Fibroblast of skin of left quadriceps (primary cell): ENCODE measurements at regions not wholly inside any gene's neighbourhood (a gene's known extent, or its start where the extent isn't known, plus 50 kb on each side); places are given as distances from the start of the nearest gene placed in this dataset.
"Not testable (repeated sequence)": the region's sequence is repeated elsewhere in the genome, so short reads cannot be mapped to it uniquely, and the experiment has no call there.

ENCODE experiments used
- DNase-seq, 2 experiments: peaks; one replicate each; pipeline ENCODE4 v3.0.0-alpha.2; 2013; ENCODE audit warnings: low read depth in 2 of 2

DNA sequence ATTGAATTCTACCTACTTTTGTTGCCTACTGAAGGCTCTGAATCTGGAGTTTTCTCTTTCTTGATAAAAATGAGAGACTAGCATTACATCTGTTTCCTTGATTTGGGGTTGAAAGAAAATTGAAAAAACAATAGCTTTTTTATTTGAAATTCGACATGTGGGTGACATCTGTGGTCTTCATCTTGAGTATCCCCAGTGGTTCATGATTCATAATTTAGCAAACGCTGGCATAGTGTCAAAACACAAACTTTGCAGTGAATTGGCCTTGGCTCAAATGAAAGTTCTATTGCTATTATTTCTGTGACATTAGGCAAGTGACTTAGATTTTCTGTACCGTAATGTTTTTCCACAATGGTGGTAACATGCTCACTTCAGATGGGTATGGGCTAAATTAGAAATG is 747.6 kb downstream of the PCDH7 start:
- DNase-seq, result no peak

DNA sequence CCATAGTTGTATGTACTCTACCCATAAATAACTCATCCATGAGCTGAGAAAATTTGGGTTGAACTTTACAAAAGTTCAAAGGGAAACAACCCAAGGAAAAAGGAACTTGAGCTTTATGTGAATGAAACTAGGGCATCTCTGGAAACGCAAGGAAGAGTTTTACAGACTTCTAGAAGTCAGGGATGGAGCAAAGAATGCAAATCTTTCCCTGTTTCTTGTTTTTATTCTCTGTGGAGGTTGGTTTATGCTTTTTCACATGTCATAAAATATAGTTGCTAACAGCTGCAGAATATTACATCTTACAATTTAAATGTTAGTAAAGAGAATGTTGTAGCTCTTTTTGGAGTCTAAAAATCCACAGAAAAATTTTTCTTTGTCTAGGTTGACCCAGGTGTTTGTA is 754.1 kb downstream of the PCDH7 start:
- no peak for DNase-seq

DNA sequence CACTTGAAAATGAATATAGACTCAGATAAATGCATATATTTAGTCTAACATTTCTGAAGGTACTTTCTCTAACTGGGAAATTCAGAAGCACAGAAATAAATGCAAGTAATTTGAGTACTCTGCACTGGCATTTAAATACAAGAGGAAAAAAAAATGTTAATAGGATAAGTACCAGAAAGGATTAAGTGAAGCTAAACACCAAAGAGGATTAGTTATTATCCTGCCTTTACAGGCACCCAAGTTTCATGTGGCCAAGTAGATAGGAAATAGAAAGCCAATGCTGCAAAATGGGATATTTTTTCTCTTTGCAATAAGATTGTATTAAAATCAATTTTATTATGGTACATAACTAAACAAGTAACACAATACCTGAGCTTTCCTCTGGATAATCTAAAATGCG is 762.5 kb downstream of the PCDH7 start:
- DNase-seq, result no peak

DNA sequence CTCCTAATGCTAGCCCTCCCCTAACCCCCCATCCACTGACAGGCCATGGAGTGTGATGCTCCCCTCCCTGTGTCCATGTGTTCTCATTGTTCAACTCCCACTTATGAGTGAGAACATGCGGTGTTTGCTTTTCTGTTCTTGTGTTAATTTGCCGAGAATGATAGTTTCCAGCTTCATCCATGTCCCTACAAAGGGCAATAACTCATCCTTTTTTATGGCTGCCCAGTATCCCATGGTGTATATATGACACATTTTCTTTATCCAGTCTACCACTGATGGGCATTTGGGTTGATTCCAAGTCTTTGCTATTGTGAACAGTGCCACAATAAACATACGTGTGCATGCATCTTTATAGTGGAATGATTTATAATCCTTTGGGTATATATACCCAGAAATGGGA is 779.0 kb downstream of the PCDH7 start:
- DNase-seq, result not testable (repeated sequence)

DNA sequence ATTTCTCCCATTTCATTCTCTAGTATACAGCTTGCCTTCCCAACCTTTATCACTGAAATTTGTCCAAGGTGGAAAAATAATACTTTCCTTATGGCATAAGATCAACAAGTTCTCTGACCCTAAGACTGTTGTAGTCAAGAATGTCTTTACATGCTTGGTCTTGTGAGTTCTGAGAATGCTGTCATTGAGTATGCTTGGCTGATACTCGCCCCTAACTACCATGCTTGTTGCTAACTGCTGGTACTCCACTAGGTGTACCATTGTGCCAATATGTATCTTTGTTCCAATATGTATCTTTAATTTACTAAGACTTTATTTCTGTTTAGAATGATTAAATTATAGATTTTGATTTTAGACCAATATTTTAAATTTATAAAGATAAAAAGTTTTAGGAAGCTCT is 796.4 kb downstream of the PCDH7 start:
- no peak for DNase-seq

DNA sequence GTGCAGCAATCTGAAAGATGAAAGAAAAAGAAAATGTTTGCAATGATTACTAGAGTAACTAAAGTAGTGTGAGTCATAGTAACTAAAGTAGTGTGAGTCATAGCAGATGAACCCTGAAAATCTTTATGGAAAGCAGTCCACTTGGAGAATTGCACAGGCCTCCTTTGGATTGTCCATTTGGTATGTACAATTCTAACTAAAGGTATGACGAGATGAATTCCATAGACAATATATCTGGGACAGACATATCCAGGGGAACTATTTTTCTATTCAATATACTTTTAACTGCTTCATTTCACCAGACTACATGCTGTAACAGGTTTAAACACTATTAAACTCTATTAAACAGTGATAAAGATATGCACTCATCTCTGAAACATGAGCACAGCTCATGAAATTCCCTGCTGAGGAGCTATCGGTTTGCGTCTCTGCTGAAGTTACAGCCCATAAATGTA is 798.7 kb downstream of the PCDH7 start:
- peak; percentile 29 to 34 for DNase-seq

DNA sequence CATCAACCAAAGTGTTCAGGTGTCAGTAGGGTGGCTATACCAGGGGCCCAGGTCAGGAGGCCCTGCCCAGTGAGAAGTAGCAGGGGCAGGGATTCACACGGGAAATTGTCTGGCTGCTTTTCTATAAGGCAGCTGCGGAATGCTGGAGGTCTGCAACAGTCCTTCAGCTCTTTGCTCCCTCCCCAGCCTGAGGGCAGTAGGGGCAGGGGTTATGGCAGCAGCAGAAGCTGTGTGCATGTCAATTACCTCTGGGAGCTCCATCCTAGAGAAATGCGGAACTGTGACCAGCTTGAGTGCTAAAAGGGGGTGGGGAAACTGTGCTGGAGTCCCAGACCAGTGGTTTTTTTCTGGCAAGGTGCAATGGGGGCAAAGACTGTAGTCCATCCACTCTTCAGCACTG is 810.4 kb downstream of the PCDH7 start:
- no peak for DNase-seq

DNA sequence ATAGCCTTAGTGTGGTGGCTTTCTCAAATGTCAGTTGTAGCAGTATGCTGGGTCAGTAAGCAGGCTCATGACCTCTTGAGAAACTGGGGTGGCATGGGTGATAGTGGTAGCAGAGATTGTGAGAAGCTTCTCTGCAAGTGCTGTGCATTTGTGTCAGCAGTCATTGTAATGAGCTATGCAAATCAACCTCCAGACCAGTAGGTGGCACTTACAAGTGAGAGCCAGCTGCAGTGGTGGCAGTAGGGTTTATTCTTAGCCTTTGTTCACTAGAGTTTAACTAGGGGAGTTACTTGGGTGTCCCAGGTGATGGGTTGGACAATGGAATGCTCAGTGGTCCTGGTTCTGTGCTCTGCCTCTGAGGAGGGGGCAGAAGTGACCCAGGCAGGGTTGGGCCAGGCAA is 818.7 kb downstream of the PCDH7 start:
- no peak for DNase-seq

DNA sequence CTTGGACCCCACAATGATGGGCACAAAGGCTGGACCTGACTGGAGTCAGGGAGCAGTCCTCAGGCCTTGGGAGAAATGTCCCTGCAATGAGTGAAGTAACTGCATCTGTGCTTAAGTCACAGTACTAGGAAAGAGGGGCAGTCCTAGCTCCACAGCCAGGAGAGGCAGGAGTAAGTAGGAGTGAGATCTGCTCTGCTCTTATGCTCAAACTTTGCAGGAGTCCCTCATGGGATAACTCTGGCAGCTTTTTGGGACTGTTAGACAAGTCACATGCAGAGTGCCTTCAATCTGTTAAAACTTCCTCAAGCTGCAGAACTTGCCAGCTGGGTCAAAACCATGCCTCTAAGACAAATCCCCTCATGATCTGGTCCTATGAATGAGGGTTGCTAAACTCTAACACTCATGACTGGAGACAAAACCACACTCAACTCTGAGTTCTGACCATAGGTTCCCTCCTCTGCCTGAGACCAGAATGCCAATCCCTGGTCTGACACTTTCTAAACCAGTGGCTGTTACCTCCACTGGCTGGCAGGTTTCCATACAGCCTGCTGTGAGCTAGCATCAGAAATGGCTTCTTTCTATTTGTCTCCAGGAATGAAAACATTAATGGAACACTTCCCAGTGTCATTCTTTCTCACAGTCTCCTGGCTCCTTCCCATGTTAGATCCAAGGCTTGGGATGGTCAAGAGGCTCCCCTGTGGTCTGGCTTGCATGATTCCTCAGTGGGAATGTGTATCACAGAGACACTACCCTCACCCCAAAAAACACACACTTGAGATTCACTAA is 819.3 kb downstream of the PCDH7 start:
- no peak for DNase-seq

DNA sequence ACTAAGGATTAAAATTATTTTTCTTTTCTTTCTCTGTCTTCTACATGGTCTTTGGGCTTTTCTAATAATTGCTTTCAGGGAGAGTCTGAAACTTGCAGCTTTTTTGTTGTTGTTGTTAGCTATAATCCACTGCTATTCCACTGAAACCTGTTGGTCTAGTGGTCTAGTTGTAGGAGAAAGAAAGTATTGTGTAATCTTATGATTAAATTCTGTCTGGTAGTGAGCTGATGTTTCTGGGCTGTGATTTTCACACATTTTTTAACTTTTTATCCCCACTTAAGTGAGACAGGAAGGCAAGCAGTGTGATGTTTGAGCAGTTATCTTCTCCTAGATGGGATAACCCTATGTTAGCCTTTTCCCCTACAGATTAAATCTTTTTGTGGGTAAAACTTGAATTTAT is 825.2 kb downstream of the PCDH7 start:
- no peak for DNase-seq

DNA sequence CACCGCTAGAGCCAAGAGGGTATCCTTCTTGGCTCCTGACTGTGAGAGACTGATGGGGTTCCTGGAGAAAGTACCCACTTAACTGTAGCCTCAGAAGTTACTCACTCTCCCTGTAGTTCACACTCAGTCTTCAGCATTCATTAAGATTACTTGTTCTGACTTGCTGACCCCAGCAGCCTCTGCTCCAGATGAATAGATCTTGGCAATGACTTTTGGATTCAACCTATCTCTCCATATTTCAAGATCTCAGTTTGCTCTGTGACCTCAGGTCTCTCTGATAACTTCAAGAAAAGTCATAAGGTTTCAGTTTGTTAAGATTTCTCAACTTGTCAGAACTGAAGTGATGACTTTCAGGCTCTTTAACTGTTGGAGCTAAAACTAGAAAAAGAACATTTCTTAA is 825.6 kb downstream of the PCDH7 start:
- DNase-seq, result no peak

DNA sequence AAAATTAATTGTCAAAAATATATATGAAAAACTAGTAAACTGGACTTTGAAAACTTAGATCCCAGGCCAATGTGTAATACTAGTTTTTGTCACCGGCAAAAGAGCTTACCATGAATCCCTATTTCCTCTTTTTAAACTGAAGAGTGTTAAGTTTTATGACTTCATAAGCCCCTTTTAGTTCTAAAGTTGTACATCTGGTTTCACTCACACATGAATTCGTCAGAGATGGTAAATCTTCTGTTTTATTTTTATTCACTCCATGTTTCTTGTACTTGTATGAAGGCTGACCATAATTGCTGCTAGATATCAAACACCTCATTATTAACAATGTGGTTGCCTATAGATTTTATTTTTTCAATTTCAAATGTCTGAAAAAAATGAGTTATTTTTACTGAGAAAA is 827.9 kb downstream of the PCDH7 start:
- peak in 1 of 2 experiments; percentile 1 for DNase-seq

DNA sequence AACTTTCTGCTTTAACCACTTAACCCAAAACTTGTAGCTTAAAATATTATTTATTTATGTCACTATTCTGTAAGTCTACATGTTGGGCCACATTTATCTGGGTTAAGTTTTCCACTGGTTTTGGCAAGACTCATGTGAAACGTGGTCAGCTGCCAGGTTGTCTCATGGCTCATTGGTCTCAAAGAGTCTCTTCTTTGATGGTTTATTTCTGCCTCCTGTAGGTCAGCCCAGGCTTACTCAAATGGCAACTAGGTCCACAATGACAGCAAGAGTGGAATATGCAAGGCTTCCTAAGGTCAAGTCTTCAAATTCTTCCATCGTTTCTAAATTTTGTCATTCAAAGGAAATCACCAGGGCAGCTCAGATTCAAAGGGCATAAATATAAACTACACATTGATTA is 828.7 kb downstream of the PCDH7 start:
- DNase-seq, result no peak

DNA sequence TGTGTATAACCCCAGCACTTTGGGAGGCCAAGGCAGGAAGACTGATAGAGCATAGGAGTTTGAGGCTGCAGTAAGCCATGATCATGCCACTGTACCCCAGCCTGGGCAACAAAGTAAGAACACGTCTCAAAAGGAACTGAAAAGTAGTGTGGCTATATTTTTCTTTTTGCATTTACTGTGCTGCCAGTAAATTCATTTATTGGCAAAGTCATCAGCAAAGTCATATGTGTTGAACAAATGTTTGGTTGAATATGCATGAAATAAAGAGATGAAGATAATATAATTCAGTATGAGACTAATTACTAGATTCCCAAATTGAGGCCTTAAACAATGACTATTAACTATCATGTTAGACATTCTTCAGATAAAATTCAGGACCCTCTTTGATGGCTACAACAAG is 829.1 kb downstream of the PCDH7 start:
- no peak for DNase-seq

DNA sequence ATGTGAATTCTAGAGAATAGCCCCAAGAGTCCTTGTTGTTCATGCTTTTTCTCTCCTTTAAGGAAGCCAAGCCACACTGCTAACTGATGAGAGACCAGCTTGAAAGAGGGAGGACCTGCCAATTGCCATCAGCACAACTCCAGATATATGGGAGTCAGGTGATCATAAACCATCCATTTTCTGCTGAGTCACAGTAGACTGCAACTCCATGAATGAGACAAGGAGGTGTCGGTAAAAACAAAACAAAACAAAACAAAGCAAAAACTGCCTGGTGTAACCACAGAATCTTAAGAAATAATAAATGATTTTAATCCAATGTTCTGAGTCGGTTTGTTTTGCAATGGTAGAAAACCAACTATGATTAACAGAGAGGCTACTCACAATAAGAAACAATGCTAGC is 837.3 kb downstream of the PCDH7 start:
- no peak for DNase-seq

DNA sequence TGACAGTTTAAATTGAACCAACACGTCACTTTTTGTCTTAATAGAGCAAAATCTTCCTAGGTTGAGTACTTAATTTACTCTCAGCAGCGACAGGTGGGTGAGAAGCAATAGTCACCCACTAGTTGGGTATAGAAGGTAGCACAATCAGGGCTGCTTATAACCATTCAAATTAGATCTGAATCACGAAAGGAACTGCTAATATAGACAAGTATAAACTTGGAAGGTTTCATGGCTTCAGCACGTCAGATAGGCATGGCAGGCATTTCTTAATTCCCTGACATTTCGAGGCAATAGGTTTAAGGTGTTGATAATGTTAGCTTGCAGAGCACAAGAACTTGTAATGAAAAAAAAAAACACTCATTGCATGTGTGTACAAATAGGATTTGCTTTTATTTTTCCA is 853.4 kb downstream of the PCDH7 start:
- DNase-seq, result no peak

DNA sequence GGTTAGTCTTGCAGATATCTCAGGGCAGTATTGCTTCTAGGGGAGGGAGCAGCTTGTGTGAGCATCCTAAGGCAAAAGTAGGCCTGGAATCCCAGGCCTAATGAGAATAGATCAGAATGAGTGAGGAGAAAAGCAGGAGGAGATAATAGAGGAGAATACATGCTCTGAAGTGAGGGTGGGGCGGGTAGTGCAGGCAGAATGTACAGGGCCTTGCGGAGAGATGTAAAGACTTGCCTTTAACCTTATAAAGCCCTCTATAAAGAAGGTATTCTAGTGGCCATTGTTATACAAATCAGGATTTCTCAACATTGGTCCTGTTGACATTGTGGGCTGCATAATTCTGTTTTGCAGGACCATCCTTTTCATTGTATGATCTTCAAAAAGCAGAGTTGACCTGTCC is 855.3 kb downstream of the PCDH7 start:
- DNase-seq, result no peak

DNA sequence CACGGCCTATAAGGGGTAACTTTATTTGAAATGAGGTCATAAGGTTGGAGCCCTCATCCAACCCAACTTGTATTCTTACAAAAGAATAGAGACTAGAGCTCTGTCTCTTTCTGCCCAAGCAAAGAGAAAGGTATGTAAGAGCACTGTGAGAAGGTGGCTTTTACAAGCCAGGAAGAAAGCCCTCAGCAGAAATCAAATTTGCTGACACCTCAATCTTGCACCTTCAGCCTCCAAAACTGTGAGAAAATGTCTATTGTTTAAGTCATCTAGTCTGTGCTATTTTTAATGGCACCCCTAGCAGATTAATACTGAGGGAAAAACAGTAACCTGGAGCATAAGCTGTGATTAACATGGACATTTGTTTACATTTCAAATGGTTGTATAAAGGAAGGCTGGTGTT is 860.7 kb downstream of the PCDH7 start:
- DNase-seq, result no peak

DNA sequence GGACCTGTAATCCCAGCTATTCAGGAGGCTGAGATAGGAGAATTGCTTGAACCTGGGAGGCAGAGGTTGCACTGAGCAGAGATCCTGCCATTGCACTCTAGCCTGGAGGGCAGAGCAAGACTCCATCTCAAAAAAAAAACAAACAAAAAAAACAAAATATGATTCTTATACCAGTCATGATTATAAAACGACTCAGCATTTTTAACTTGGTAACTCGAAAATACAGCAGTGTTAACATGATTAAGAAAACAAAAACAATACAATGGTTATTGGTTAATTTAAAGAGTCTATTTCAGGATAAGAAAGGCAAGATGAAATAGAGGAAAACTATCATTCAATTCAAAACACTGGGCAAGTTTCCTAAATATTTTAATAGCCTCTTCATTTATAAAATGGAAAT is 865.3 kb downstream of the PCDH7 start:
- no peak for DNase-seq

DNA sequence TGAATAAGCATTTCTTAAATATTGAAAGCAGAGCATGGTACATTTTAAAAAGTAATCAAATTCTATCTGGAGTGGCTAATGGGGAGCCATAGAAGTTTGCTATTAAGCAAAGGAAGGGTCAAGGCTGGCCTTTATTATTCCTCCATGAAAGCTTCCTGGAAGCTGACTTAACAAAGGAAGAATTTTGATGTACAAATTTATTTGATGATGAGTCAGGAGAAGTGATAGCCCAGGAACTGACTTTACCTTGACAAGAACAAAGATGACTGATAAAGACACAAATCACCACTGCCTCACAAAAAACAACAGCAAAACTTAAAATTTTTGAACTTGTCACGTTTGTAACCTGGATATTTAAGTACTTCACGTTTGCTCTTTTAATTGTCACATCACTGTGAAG is 872.1 kb downstream of the PCDH7 start:
- no peak for DNase-seq

DNA sequence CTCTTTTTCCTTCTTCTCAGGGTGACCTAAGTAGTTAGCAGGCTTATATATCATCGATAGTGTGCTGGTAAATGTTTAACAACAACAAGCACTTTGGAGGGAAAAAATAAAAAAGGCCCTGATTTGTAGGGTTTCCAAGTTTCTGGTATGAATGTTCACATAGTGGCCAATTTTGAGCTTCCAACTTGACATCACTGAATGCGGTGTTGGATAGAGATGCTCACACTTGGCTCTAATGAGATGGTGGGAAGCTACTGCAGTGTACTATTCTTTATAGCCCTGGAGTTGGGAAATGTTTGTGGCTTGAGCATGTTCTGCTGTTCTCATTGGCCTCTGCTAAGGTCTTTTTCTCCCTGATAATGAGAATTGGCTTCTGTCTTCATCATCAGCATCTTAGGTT is 875.3 kb downstream of the PCDH7 start:
- no peak for DNase-seq

DNA sequence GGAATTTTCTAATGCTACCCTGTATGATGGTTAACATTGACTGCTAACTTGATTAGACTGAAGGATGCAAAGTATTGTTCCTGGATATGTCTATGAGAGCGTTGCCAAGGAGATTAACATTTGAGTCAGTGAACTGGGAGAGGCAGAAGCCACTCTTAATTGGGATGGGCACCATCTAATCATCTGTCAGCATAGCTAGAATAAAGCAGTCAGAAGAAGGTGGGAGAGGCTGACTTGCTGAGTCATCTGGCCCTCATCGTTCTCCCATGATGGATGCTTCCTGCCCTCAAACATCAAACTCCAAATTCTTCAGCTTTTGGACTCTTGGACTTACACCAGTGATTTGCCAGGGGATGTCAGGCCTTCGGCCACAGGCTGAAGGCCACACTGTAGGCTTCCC is 878.5 kb downstream of the PCDH7 start:
- DNase-seq, result no peak

DNA sequence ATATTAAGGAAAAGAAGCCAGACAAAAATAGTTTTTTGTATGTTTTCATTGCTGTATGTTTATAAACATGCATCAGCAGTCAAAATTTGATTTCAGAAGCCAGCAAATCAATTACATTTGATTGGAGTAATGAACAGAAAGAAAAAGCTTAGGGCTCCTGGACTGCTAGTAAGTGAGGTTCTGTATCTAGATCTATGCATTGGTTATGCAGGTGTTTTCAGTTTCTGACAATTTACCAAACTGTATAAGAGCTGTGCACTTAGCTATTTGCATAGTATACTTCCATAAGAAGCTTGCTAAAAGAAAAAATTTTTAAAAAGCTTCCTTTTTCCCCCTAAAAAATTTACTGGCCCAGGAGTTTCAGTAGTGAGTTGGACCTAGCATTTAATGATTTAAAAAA is 881.6 kb downstream of the PCDH7 start:
- no peak for DNase-seq

DNA sequence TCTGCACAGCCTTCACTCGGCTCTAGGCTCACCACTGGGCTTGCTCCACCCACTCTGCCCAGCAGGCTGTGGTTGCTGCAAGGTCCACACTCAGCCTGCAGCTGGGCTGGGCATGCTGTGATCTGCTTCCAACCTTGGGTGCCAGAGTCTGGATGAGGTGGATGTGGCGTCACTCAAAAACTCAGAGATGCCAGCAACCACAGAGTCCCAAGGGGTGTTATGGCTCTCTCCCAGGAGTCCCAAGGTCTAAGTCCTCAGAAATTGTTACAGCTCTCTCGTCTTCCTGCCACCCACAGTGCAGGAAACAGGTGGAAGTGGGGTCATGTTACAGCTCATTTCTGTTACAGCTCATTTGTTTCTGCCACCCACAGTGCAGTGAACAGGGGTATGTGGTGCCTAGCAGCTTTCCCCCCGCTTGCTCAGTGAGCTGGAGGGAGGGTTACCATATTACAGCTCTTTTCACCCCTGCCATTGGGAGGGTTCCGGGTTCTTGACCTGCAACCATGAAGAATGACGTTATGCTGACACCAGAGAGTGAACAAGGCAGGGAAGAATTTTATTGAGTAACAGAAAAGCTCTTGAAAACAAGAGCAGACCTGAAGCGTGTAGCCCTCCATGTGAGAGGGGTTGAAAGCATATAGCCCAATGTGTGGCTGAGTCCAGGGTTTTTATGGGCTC is 893.9 kb downstream of the PCDH7 start:
- DNase-seq, result no peak
